Stomach (tissue), 8 donors: ENCODE measurements at regions not wholly inside any gene's neighbourhood (a gene's known extent, or its start where the extent isn't known, plus 50 kb on each side); places are given as distances from the start of the nearest gene placed in this dataset.

Experiments used
- DNase-seq, 2 donors: peaks; one replicate each; pipeline versions ENCODE4 v3.0.0 to v3.0.0-alpha.2; 2013 to 2019
- H3K27ac ChIP-seq, 5 donors: fragments of 200-600 bp in 4 of 5; sonication (generic) in 4 of 5; one replicate each; pipeline ENCODE4 v1.5.1; 2013 to 2019; ENCODE audit warnings: mild to moderate bottlenecking in 1 of 5, moderate library complexity in 1 of 5
- H3K27me3 ChIP-seq, 3 donors: fragments of 200-600 bp; sonication (generic); one replicate each; pipeline ENCODE4 v1.5.1; 2017 to 2019; ENCODE audit warnings: mixed run types in 1 of 3
- H3K36me3 ChIP-seq, 4 donors: fragments of 200-600 bp; sonication (generic); 1 replicate in 3 of 4; 2 replicates in 1 of 4; pipeline ENCODE4 v1.5.1; 2016 to 2019
- H3K4me1 ChIP-seq, 4 donors: fragments of 200-600 bp; sonication (generic); one replicate each; pipeline ENCODE4 v1.5.1; 2016 to 2019
- H3K4me3 ChIP-seq, 4 donors: fragments of 200-600 bp; sonication (generic) in 3 of 4; one replicate each; pipeline ENCODE4 v1.5.1; 2016 to 2019; ENCODE audit warnings: mild to moderate bottlenecking in 1 of 4
- H3K9me3 ChIP-seq, 4 donors: fragments of 200-600 bp; sonication (generic); one replicate each; pipeline ENCODE4 v1.5.1; 2016 to 2019
- EP300 ChIP-seq: sonication (generic); formaldehyde crosslinking; IDR thresholded peaks from one replicate; pipeline ENCODE4 v1.6.1; 2017; ENCODE audit warnings: antibody characterized with exemption
- POLR2A ChIP-seq, 4 donors: fragments of 450-650 bp; IDR thresholded peaks; one replicate each; pipeline ENCODE4 v1.6.1; 2016; ENCODE audit warnings: antibody characterized with exemption in 4 of 4, control low read depth in 2 of 4, mild to moderate bottlenecking in 1 of 4, moderate library complexity in 1 of 4
- POLR2AphosphoS5 ChIP-seq, 3 donors: sonication (generic); formaldehyde crosslinking; IDR thresholded peaks; one replicate each; pipeline ENCODE4 v1.6.1; 2016; ENCODE audit warnings: antibody characterized with exemption in 3 of 3
- WGBS, 5 donors: extraction: QIAGEN DNeasy Blood & Tissue Kit in 3 of 5; methylation state at CpG; one replicate each; pipeline versions ENCODE4 v1.1.5 to v1.1.7; 2013 to 2018; 5-methylcytosine and 5-hydroxymethylcytosine counted together
- intact Hi-C: fragments of 100-400 bp; cut with DNase I; formaldehyde crosslinking; loops from one replicate; pipeline ENCODE4 v1.15.1; 2023; ENCODE audit warnings: low total_unique reads
- TF ChIP-seq, protein P1 (sequence below), 7 experiments: fragments of 450-650 bp in 4 of 7; fragments of 200-600 bp in 3 of 7; sonication (generic) in 3 of 7; IDR thresholded peaks; one replicate each; pipeline ENCODE4 v1.5.1; 2016 to 2019; ENCODE audit warnings: antibody characterized with exemption in 7 of 7, control low read depth in 2 of 7, mild to moderate bottlenecking in 1 of 7
- donor health status: healthy with polysubstance abuse.
- donor health status: Bipolar disorder and iron deficiency.
- donor health status: healthy.

DNA sequence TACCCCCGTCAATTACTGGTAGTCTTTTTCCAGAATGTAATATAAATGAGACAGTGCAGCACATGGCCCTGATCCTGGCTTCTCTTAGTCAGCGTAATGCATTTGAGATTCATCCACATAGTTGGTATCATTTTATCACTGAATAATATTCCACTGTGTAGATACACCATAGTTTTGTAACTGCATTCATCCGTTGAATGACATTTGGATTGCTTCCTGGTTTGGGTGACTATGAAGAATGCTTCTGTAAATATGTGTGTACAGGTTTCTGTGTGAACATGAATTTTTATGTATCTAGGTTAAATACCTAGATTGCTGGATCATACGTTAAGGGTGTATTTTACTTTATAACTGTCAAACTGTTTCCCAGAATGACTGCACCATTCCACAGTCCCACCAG is 62.6 kb upstream of the STMND1 start:
- no peaks in the 10 kb centered on the region for H3K9me3 ChIP-seq
- TF ChIP-seq POLR2AphosphoS5 (IDR thresholded peaks at IDR 0.05), result no peak
- TF ChIP-seq, protein P1, sequence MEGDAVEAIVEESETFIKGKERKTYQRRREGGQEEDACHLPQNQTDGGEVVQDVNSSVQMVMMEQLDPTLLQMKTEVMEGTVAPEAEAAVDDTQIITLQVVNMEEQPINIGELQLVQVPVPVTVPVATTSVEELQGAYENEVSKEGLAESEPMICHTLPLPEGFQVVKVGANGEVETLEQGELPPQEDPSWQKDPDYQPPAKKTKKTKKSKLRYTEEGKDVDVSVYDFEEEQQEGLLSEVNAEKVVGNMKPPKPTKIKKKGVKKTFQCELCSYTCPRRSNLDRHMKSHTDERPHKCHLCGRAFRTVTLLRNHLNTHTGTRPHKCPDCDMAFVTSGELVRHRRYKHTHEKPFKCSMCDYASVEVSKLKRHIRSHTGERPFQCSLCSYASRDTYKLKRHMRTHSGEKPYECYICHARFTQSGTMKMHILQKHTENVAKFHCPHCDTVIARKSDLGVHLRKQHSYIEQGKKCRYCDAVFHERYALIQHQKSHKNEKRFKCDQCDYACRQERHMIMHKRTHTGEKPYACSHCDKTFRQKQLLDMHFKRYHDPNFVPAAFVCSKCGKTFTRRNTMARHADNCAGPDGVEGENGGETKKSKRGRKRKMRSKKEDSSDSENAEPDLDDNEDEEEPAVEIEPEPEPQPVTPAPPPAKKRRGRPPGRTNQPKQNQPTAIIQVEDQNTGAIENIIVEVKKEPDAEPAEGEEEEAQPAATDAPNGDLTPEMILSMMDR (IDR thresholded peaks at IDR 0.05), result no peak
- no peak for TF ChIP-seq POLR2A (IDR thresholded peaks at IDR 0.05)
- TF ChIP-seq EP300, result no peak
- WGBS, 5 donors, result 77 to 92% (median 88%) methylated on average over 4 of the region's 4 CpGs

DNA sequence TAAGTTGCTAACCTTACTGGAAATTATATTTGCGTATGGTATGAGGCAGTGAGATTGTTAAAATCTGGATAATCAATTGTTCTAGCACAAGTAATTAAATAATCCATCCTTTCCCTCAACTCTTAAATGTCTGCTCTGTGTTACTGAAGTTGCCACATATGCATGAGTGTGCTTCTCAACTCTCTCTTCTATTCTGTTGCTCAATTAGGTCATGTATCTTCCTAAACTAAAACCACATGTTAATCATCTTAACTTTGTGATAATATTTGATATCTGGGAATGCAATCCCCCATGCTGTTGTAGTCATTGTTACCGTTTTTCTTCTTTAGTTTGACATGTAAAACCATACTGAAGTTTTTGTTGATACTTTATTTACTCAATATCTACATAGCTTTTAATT is 63.5 kb upstream of the STMND1 start:
- Histone ChIP-seq H3K27me3 (peaks cover 0 to 5% (median 0%) of the 10 kb centered on the region in 3 donors), H3K36me3 (no peaks in the 10 kb centered on the region), H3K4me3 (no peak overlapping the region), H3K27ac (no peak overlapping the region), H3K9me3 (no peaks in the 10 kb centered on the region), H3K4me1 (peaks cover 0 to 15% (median 11%) of the 10 kb centered on the region in 4 donors)
- intact Hi-C loops, result no loop called here
- no peak for DNase-seq
- 57 to 76% (median 67%) methylated on average over 2 of the region's 2 CpGs for WGBS, 5 donors
- TF ChIP-seq POLR2A (IDR thresholded peaks at IDR 0.05) (no peak), EP300 (no peak), POLR2AphosphoS5 (IDR thresholded peaks at IDR 0.05) (no peak)
- TF ChIP-seq, protein P1 (IDR thresholded peaks at IDR 0.05), result no peak

More for the DNA sequence above, 62.6 kb upstream of the STMND1 start:
- Histone ChIP-seq H3K4me3 (no peak overlapping the region), H3K4me1 (peaks cover 0 to 12% (median 8%) of the 10 kb centered on the region in 4 donors), H3K27me3 (peaks cover 0 to 5% (median 0%) of the 10 kb centered on the region in 3 donors), H3K36me3 (no peaks in the 10 kb centered on the region), H3K27ac (no peak overlapping the region)
- intact Hi-C loops, result no loop called here
- DNase-seq, result no peak

DNA sequence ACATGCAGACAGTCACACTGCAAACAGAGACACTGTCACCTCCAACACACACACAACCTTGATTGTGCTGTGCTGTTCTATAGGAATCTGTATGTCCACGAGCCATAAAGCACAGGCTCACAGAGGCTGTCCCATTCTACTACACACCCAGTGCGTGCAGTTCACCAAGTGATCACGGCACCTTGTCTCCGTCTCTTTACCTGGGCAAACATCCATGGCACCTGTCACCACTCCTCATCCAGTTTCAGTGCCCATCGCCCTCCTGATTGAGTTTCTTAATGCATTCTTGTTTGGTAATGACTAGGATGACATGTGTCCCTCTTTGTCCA is 65.8 kb upstream of the STMND1 start:
- H3K4me3 ChIP-seq, result no peak overlapping the region
- no peaks in the 10 kb centered on the region for H3K27me3 ChIP-seq
- WGBS, 5 donors, result 77 to 90% (median 82%) methylated on average over 5 of the region's 5 CpGs
- H3K27ac ChIP-seq, result no peak overlapping the region
- no peak for DNase-seq
- no peaks in the 10 kb centered on the region for H3K36me3 ChIP-seq
- no peak for TF ChIP-seq POLR2A (IDR thresholded peaks at IDR 0.05)
- TF ChIP-seq, protein P1 (IDR thresholded peaks at IDR 0.05), result no peak
- no peak for TF ChIP-seq POLR2AphosphoS5 (IDR thresholded peaks at IDR 0.05)
- no peak for TF ChIP-seq EP300
- H3K9me3 ChIP-seq, result no peaks in the 10 kb centered on the region
- intact Hi-C loops, result no loop called here
- peaks cover 0 to 17% (median 11%) of the 10 kb centered on the region in 4 donors for H3K4me1 ChIP-seq

DNA sequence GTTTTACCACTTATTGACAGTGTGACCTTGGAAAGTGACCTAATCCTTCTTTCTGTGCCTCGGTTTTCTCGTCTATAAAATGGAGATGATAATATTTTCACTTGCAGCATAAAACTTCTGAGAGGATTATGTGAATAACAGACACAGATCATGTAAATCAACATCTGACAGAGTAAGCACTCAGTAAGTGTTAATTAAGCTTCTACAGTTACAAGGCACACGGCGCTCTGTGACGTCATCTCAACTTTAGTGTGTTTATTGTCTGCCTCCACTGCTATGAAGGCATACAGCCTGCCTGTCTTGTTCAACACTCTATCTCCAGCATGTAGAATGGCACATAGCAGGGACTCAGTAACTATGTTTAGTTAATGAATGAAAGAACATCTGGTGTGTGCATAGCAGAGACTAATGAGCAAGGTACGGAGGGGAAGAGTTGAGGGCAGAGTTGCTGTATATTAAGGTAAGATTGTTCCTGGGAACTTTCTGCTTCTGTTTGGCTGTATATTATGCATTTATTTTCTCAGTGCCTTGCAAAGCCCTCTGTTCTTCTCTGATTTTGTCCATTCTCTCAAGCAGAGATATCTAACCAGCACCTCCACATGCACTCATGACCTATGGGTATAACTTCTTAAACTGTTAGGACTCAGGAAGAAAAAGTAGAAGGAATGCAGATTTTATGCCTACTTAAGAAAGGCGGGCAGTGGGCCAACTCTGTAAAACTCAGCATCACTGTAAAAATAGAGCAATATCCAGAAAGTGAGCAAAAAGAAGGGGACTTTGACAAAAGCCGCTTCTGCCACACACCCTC is 66.4 kb upstream of the STMND1 start:
- WGBS, 5 donors, result 60 to 72% (median 70%) methylated on average over 8 of the region's 8 CpGs
- intact Hi-C loops, result no loop called here
- peaks cover 0 to 17% (median 11%) of the 10 kb centered on the region in 4 donors for H3K4me1 ChIP-seq
- DNase-seq, result peak in 1 of 2 donors; percentile 65
- H3K27ac ChIP-seq, result no peak overlapping the region
- TF ChIP-seq, protein P1 (IDR thresholded peaks at IDR 0.05), result no peak
- TF ChIP-seq EP300 (no peak), POLR2AphosphoS5 (IDR thresholded peaks at IDR 0.05) (no peak), POLR2A (IDR thresholded peaks at IDR 0.05) (no peak)
- no peaks in the 10 kb centered on the region for H3K27me3 ChIP-seq
- H3K9me3 ChIP-seq, result no peaks in the 10 kb centered on the region
- H3K36me3 ChIP-seq, result no peaks in the 10 kb centered on the region
- H3K4me3 ChIP-seq, result no peak overlapping the region
